PFSK-1 (cell line): ENCODE measurements at regions not wholly inside any gene's neighbourhood (a gene's known extent, or its start where the extent isn't known, plus 50 kb on each side); places are given as distances from the start of the nearest gene placed in this dataset.

Experiments used
- FOXP2 ChIP-seq: optimal IDR thresholded peaks from 2 replicates; pipeline ENCODE3; 2011; ENCODE audit warnings: borderline replicate concordance, control low read depth, inconsistent platforms; ENCODE audit not compliant: insufficient read depth; ENCODE audit errors: extremely low read length, extremely low read depth
- POLR2AphosphoS5 ChIP-seq: IDR thresholded peaks from 2 replicates; pipeline ENCODE4 v1.6.1; 2012; ENCODE audit warnings: low read depth, mild to moderate bottlenecking, control low read depth, low read length, moderate library complexity
- SIN3A ChIP-seq: IDR thresholded peaks from 2 replicates; pipeline ENCODE4 v1.6.1; 2012; ENCODE audit warnings: mild to moderate bottlenecking, low read length, moderate library complexity, borderline replicate concordance; ENCODE audit not compliant: insufficient read depth
- TAF1 ChIP-seq: IDR thresholded peaks from 2 replicates; pipeline ENCODE4 v1.6.1; 2012; ENCODE audit warnings: low read length, control low read depth, borderline replicate concordance; ENCODE audit not compliant: insufficient read depth
- TF ChIP-seq, protein P1 (sequence below), 2 experiments: IDR thresholded peaks; 2 replicates each; pipeline versions ENCODE4 v1.6.1 to v1.8.0; 2011 to 2012; ENCODE audit warnings: low read depth in 2 of 2, low read length in 2 of 2, control low read depth in 1 of 2, inconsistent platforms in 1 of 2, mild to moderate bottlenecking in 1 of 2, moderate library complexity in 1 of 2; ENCODE audit not compliant: insufficient read depth in 1 of 2

DNA sequence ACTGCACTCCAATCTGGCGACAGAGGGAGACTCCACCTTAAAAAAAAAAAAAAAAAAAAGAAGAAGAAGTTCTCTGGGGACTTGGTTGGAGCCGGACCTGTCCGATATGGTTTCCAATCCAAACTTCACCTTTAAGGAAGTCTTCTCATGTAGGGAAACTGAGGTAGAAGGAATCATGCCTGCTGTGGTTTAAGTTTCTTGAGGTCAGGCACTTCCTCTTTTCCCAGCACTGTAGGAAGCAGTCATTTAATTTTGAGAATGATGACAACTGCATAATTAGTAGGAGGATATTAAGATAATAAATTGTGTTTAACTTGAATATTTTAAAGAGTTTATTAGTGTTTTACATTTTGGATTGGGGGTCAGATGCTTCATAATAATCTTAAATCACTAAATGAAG is 62.9 kb downstream of the KCNE4 start:
- TF ChIP-seq, protein P1, sequence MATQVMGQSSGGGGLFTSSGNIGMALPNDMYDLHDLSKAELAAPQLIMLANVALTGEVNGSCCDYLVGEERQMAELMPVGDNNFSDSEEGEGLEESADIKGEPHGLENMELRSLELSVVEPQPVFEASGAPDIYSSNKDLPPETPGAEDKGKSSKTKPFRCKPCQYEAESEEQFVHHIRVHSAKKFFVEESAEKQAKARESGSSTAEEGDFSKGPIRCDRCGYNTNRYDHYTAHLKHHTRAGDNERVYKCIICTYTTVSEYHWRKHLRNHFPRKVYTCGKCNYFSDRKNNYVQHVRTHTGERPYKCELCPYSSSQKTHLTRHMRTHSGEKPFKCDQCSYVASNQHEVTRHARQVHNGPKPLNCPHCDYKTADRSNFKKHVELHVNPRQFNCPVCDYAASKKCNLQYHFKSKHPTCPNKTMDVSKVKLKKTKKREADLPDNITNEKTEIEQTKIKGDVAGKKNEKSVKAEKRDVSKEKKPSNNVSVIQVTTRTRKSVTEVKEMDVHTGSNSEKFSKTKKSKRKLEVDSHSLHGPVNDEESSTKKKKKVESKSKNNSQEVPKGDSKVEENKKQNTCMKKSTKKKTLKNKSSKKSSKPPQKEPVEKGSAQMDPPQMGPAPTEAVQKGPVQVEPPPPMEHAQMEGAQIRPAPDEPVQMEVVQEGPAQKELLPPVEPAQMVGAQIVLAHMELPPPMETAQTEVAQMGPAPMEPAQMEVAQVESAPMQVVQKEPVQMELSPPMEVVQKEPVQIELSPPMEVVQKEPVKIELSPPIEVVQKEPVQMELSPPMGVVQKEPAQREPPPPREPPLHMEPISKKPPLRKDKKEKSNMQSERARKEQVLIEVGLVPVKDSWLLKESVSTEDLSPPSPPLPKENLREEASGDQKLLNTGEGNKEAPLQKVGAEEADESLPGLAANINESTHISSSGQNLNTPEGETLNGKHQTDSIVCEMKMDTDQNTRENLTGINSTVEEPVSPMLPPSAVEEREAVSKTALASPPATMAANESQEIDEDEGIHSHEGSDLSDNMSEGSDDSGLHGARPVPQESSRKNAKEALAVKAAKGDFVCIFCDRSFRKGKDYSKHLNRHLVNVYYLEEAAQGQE (IDR thresholded peaks at IDR 0.05; ENCODE audit: insufficient read depth in 1 of 2, low read depth in 2 of 2, low read length in 2 of 2), result no peak
- TF ChIP-seq POLR2AphosphoS5, result no peak
- TF ChIP-seq FOXP2, result no peak
- no peak for TF ChIP-seq TAF1
- TF ChIP-seq SIN3A, result no peak

GRCh38 chr2:223117533-223117932 is 65.5 kb downstream of the KCNE4 start:
- TF ChIP-seq POLR2AphosphoS5 (no peak), SIN3A (no peak), FOXP2 (no peak), TAF1 (no peak)
- TF ChIP-seq, protein P1 (IDR thresholded peaks at IDR 0.05; ENCODE audit: insufficient read depth in 1 of 2, low read depth in 2 of 2, low read length in 2 of 2), result no peak

DNA sequence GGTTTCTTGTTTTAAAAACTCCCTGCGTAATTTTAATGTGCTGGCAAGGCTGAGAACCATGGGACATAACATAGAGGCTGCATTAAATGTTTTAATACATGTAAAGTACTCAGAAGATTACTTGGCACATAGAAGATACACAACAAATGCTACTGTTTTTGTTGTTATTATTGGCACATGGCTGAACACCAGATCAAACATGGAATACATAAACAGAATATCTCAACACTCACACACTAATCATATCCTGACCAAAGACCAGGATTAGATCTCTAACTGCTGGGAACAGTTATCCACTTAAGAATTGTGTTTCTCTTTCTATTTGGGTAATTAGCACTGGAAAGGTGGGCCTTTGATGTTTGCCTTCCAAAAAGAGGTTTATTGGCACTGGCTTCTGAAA is 69.3 kb downstream of the KCNE4 start:
- TF ChIP-seq TAF1, result no peak
- no peak for TF ChIP-seq SIN3A
- TF ChIP-seq POLR2AphosphoS5, result no peak
- TF ChIP-seq, protein P1 (IDR thresholded peaks at IDR 0.05; ENCODE audit: insufficient read depth in 1 of 2, low read depth in 2 of 2, low read length in 2 of 2), result no peak
- TF ChIP-seq FOXP2, result no peak

GRCh38 chr2:223122781-223123180 is 70.8 kb downstream of the KCNE4 start:
- TF ChIP-seq FOXP2 (no peak), POLR2AphosphoS5 (no peak), SIN3A (no peak), TAF1 (no peak)
- TF ChIP-seq, protein P1 (IDR thresholded peaks at IDR 0.05; ENCODE audit: insufficient read depth in 1 of 2, low read depth in 2 of 2, low read length in 2 of 2), result no peak
